NOMO-1 treated with dmso at 0.1 percent for 144 hours (cell line): ENCODE measurements at regions not wholly inside any gene's neighbourhood (a gene's known extent, or its start where the extent isn't known, plus 50 kb on each side); places are given as distances from the start of the nearest gene placed in this dataset.
"Not testable (repeated sequence)": the region's sequence is repeated elsewhere in the genome, so short reads cannot be mapped to it uniquely, and the experiment has no call there.

Experiments used
- DNase-seq: peaks from one replicate; lab custom pipeline; 2025; ENCODE audit not compliant: unreplicated experiment; lab: John Stamatoyannopoulos, UW

GRCh38 chr5:67989456-67989855, 226.1 kb upstream of the PIK3R1 start:
- no peak for DNase-seq

- no peak for DNase-seq
Measured at GRCh38 chr5:67986761-67987160, 228.8 kb upstream of the PIK3R1 start.

- no peak for DNase-seq
Measured at GRCh38 chr5:67985686-67986387, 229.7 kb upstream of the PIK3R1 start.

GRCh38 chr5:67984546-67984945, 231.0 kb upstream of the PIK3R1 start:
- no peak for DNase-seq

GRCh38 chr5:67983251-67984110, 232.1 kb upstream of the PIK3R1 start:
- DNase-seq, result peak; percentile 37

GRCh38 chr5:67982160-67982559, 233.4 kb upstream of the PIK3R1 start:
- DNase-seq, result not testable (repeated sequence)

- no peak for DNase-seq
Measured at GRCh38 chr5:67978171-67978570, 237.4 kb upstream of the PIK3R1 start.

- peak; percentile 48 for DNase-seq
Measured at GRCh38 chr5:67976891-67977601, 238.5 kb upstream of the PIK3R1 start.

GRCh38 chr5:67976181-67976580, 239.4 kb upstream of the PIK3R1 start:
- no peak for DNase-seq

- DNase-seq, result no peak
Measured at GRCh38 chr5:67974471-67974870, 241.1 kb upstream of the PIK3R1 start.

GRCh38 chr5:67974054-67974453, 241.5 kb upstream of the PIK3R1 start:
- no peak for DNase-seq

GRCh38 chr5:67971971-67972821, 243.4 kb upstream of the PIK3R1 start:
- no peak for DNase-seq

GRCh38 chr5:67971223-67971830, 244.2 kb upstream of the PIK3R1 start:
- peak; percentile 41 for DNase-seq

GRCh38 chr5:67969631-67970030, 245.9 kb upstream of the PIK3R1 start:
- DNase-seq, result no peak

GRCh38 chr5:67969176-67969575, 246.4 kb upstream of the PIK3R1 start:
- DNase-seq, result no peak

- no peak for DNase-seq
Measured at GRCh38 chr5:67966712-67967111, 248.8 kb upstream of the PIK3R1 start.

GRCh38 chr5:67964619-67965018, 250.9 kb upstream of the PIK3R1 start:
- no peak for DNase-seq

GRCh38 chr5:67963789-67964519, 251.6 kb upstream of the PIK3R1 start:
- no peak for DNase-seq

GRCh38 chr5:67960939-67961338, 254.6 kb upstream of the PIK3R1 start:
- no peak for DNase-seq

- DNase-seq, result peak; percentile 3
Measured at GRCh38 chr5:67957374-67957773, 258.2 kb upstream of the PIK3R1 start.
